ENCODE measurements at regions not wholly inside any gene's neighbourhood (a gene's known extent, or its start where the extent isn't known, plus 50 kb on each side); places are given as distances from the start of the nearest gene placed in this dataset.

GRCh38 chr18:38879871-38880270, 1314.3 kb upstream of the CELF4 start:
- no peak for TF ChIP-seq CTCF (IDR thresholded peaks at IDR 0.05)
- TF ChIP-seq POLR2A (IDR thresholded peaks at IDR 0.05), result no peak
